DMS153 treated with DMSO at 0.1 percent for 48 hours (cell line): ENCODE measurements at regions not wholly inside any gene's neighbourhood (a gene's known extent, or its start where the extent isn't known, plus 50 kb on each side); places are given as distances from the start of the nearest gene placed in this dataset.
"Not testable (repeated sequence)": the region's sequence is repeated elsewhere in the genome, so short reads cannot be mapped to it uniquely, and the experiment has no call there.

ENCODE experiments used
- DNase-seq: peaks from one replicate; lab custom pipeline; 2025; ENCODE audit not compliant: unreplicated experiment; lab: John Stamatoyannopoulos, UW

- DNase-seq = no peak
Observed at GRCh38 chr3:171548917-171549316, 88.7 kb upstream of the TNIK start.

GRCh38 chr3:171543759-171544300, 83.6 kb upstream of the TNIK start:
- no peak for DNase-seq

- peak; percentile 34 for DNase-seq
Observed at GRCh38 chr3:171542976-171543375, 82.8 kb upstream of the TNIK start.

- DNase-seq = no peak
Observed at GRCh38 chr3:171541647-171542046, 81.4 kb upstream of the TNIK start.

GRCh38 chr3:171541181-171541580, 81.0 kb upstream of the TNIK start:
- no peak for DNase-seq

- no peak for DNase-seq
Observed at GRCh38 chr3:171535799-171536198, 75.6 kb upstream of the TNIK start.

GRCh38 chr3:171535133-171535532, 74.9 kb upstream of the TNIK start:
- no peak for DNase-seq

- DNase-seq = no peak
Observed at GRCh38 chr3:171533702-171534101, 73.5 kb upstream of the TNIK start.

- no peak for DNase-seq
Observed at GRCh38 chr3:171532294-171532693, 72.1 kb upstream of the TNIK start.

- no peak for DNase-seq
Observed at GRCh38 chr3:171531716-171532115, 71.5 kb upstream of the TNIK start.

- DNase-seq = no peak
Observed at GRCh38 chr3:171528102-171528501, 67.9 kb upstream of the TNIK start.

GRCh38 chr3:171526869-171527268, 66.7 kb upstream of the TNIK start:
- DNase-seq = no peak

- DNase-seq = no peak
Observed at GRCh38 chr3:171526146-171526545, 65.9 kb upstream of the TNIK start.

GRCh38 chr3:171525437-171525836, 65.2 kb upstream of the TNIK start:
- DNase-seq = no peak

- no peak for DNase-seq
Observed at GRCh38 chr3:171524921-171525310, 64.7 kb upstream of the TNIK start.

GRCh38 chr3:171522651-171523050, 62.4 kb upstream of the TNIK start:
- no peak for DNase-seq

GRCh38 chr3:171519423-171519822, 59.2 kb upstream of the TNIK start:
- not testable (repeated sequence) for DNase-seq

GRCh38 chr3:171516765-171517164, 56.6 kb upstream of the TNIK start:
- no peak for DNase-seq

GRCh38 chr3:171514466-171514865, 54.3 kb upstream of the TNIK start:
- DNase-seq = no peak

- DNase-seq = no peak
Observed at GRCh38 chr3:171511450-171511849, 51.2 kb upstream of the TNIK start.
